Peyer's patch (tissue), 4 donors: ENCODE measurements at regions not wholly inside any gene's neighbourhood (a gene's known extent, or its start where the extent isn't known, plus 50 kb on each side); places are given as distances from the start of the nearest gene placed in this dataset.

Experiments used
- POLR2A ChIP-seq, 2 donors: fragments of 450-650 bp; IDR thresholded peaks; one replicate each; pipeline ENCODE4 v1.5.1; 2017; ENCODE audit warnings: antibody characterized with exemption in 2 of 2, mild to moderate bottlenecking in 2 of 2, moderate library complexity in 2 of 2
- TF ChIP-seq, protein P1 (sequence below), 6 experiments: fragments of 450-650 bp in 4 of 6; fragments of 200-600 bp in 2 of 6; sonication (generic) in 1 of 6; IDR thresholded peaks; one replicate each; pipeline ENCODE4 v1.5.1; 2017 to 2019; ENCODE audit warnings: antibody characterized with exemption in 6 of 6, mild to moderate bottlenecking in 3 of 6, moderate library complexity in 1 of 6

DNA sequence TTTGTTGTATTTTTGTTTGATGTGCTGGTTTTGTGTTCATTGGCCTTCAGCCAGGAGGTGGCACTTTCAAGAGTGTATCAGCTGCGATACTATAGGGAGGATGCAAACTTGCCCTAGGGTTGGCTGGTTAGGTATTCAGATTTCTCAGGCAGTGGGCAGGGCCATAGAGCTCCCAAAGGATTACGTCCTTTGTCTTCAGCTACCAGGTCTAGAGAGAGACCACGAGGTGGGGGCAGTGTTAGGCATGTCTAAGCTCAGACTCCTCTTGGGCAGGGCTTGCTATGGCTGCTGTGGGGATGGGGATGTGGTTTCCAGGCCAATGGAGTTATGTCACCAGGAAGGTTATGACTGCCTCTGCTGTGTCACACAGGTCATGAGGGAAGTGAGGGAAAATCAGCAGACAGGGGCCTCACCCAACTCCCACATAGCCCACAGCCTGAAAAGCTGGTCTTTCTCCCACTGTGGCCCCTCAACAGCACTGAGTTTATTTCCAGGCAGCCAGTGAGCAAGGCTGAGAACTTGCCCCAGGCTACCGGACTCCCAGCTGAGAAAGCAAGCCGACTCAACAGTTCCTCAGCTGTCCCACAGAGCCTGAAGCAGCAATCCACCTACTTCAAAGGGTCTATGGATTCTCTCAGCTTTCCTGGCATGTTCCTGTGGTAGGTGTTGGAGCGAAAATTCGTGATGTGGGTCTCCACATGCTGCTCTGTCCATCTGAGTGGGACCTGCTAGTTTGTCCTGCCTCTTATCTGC, 227.4 kb upstream of the COBL start:
- no peak for TF ChIP-seq POLR2A (IDR thresholded peaks at IDR 0.05)
- TF ChIP-seq, protein P1, sequence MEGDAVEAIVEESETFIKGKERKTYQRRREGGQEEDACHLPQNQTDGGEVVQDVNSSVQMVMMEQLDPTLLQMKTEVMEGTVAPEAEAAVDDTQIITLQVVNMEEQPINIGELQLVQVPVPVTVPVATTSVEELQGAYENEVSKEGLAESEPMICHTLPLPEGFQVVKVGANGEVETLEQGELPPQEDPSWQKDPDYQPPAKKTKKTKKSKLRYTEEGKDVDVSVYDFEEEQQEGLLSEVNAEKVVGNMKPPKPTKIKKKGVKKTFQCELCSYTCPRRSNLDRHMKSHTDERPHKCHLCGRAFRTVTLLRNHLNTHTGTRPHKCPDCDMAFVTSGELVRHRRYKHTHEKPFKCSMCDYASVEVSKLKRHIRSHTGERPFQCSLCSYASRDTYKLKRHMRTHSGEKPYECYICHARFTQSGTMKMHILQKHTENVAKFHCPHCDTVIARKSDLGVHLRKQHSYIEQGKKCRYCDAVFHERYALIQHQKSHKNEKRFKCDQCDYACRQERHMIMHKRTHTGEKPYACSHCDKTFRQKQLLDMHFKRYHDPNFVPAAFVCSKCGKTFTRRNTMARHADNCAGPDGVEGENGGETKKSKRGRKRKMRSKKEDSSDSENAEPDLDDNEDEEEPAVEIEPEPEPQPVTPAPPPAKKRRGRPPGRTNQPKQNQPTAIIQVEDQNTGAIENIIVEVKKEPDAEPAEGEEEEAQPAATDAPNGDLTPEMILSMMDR (IDR thresholded peaks at IDR 0.05) = no peak
